NOMO-1 treated with dmso at 0.1 percent for 144 hours (cell line): ENCODE measurements at regions not wholly inside any gene's neighbourhood (a gene's known extent, or its start where the extent isn't known, plus 50 kb on each side); places are given as distances from the start of the nearest gene placed in this dataset.

ENCODE experiments used
- DNase-seq: peaks from one replicate; lab custom pipeline; 2025; ENCODE audit not compliant: unreplicated experiment; lab: John Stamatoyannopoulos, UW

DNA sequence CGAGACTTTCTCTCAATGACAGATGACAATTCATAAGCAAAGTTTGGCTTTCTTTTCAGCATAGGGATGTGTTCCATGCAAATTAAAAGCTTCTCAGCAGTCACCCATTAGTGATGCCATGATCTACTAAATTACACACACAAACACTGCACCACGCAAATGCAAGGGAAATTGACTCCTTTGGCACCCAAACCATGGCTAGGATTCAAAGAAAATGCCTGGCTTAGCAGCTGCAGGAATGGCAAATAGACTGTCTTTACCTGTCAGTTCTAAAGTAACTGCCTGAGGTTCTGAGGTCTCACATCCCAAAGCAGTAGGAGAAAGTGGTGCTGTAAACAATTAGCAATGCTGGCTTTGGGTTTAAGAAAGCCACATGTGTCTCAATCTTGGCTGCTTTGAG is 108.6 kb upstream of the ATP10B start:
- no peak for DNase-seq

DNA sequence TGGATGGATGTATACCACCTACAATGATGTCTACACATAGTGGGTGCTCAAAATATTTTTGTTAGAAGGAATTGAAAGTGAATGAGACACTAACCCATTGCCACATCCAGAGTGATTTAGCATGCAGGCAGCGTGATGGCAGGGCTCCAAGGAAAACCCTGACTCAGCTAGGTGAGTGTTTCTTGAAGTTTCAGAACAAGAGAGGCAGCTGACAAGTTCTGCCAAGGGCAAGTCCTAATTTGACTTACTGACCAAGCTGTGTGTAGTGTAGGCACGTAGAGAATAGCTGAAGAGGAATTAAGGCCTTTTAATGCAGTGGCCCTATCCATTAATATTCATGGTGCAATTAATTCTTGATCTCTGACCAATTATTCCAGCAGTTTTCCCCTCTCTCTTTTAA is 107.8 kb upstream of the ATP10B start:
- DNase-seq = peak; percentile 8

DNA sequence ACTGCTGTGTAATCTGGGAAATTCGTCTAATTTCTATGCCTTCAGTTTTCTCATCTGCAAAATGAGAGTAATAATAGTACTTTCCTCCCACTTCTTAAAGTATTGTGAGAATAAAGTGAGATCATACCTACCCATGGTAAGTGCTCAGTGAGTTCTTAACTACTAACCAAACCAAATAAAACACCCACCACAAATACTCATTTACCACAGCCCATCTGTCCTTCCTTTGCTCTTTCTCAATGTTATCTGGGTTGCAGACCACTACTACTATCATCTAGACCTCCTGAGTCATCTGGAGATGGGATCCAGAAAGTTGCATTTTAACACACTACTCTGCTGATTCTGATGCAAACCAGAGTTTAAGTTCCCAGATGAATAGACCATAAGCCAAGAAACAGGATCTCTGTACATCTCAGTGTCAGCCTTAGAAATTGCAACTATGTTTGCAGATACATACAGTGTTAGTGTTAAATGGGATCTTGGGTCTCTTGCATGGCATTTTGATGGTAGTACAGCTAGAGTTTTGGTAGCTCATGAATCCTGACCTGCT is 105.4 kb upstream of the ATP10B start:
- no peak for DNase-seq

DNA sequence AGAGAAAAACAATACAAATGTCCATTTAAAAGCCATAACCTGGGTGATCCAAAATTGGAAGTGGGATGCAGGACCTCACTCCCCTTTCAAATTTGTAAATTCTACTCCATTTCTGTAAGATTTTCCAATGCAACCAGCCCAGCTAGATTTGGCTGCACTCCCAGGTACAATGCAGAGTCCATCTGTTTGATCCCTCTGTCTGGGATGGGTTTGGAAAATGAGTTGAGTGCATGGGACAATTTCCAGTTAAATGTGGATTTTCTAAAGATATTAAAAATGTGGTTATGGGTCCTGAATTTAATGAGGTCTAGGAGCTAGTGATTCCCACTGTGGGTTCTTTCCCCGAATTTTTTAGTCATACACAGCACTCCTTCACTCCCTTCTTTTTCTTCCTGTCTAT is 104.0 kb upstream of the ATP10B start:
- no peak for DNase-seq

DNA sequence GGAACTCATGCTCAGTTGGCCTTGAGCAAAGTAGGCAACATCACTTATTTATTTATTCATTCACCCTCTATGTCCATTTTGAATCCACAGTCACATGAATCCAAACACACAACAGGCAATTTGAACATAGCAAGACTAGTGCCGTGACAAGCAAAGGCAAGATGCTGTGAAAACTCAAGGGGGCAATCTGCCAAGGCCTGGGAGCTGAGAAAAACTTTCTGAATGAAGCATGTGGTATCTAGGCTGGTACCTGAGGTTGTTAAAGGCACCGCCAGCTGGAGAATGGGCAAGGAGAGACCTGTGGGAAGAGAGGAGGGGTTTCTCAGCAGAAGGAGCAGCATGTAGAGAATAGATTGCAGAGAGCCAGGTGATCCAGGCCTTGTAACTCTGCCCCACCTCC is 98.3 kb upstream of the ATP10B start:
- DNase-seq = no peak

DNA sequence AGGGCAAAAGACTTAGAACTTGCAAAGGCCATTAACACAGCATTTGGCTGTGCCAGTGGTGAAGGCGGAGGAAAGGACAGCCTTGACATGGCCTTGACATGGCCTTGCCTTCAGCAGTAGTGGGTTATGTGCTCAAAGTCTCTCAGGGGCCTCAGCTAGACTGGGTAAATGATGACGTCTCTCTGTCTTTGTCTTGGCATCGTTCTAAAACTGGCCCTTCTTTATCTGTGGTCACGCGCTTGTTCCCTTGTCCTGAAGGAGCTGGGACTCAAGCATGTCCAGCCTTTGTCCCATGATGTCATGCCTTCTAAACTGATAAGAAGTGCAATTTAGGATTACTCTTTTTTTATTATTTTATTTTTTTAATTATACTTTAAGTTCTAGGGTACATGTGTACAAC is 88.7 kb upstream of the ATP10B start:
- no peak for DNase-seq

DNA sequence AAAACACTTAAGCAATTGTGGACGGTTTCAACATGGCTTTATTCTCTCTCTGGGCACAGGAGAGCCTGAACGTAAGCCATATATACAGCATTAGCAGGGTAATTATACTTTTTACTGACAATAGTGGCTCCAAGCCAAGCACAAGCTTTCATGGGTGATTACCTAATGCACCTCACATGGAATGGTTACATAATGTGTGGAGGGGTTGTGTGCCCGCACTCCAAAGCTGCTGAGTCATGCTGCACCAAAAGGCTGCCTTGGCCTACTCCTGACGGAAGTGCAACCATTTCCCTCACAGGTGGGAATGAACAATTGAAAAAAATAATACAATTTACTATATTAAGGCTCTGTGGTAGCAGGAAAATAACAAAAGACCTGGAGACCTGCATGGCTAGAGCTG is 86.5 kb upstream of the ATP10B start:
- DNase-seq = peak; percentile 55

DNA sequence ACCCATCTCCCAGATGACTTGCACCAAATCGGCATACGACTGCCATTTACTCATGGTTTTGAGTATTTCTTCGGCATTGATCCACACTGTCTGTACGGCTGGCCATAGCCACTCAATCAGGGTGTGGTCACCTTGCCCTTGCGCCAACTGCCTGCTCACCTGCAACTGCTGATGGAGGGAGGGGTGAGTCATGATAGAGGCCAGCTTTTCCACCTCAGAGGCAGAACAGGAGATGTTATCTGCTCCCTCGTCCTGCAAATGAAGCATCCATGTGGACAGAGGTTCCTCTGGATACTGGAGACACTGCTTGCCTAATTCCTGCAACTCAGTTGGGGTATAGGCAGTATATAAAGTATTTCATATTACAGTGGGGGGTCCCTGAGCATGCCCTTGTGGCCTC is 85.6 kb upstream of the ATP10B start:
- no peak for DNase-seq

DNA sequence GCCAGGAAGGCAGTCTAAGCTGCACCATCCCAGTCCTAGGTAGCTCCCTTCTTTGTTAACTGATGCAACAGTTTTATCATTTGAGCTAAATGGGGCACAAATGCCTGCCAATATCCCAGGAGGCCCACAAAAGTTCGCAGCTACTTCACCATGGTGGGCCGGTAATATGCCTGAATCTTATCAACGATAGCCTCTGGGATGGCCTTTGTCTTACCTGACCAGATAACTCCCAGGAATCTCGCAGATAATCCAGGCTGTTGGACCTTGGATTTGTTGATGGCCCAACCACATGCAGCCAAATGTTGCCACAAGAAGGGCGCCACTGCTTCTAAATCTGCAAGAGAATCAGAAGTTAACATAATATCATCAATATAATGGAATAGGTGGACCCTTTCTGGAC is 83.8 kb upstream of the ATP10B start:
- no peak for DNase-seq

DNA sequence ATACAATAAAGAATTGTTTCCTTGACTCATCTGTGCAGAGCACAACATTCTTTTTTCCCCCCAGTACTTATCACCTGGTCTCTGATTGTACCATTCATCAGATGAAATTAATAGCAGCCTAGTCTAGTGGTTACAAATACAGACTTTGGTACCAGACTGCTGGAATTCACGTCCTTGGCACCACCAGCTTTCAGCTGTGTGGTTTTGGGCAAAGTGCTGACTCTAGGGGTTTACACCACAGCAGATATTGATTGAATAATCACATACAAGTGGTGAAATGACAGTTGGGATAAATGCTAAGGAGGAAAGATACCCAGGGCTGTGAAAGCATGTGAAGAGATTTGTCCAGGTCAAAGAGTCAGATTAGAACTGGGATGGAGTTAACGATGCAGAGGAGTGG is 79.3 kb upstream of the ATP10B start:
- DNase-seq = no peak

DNA sequence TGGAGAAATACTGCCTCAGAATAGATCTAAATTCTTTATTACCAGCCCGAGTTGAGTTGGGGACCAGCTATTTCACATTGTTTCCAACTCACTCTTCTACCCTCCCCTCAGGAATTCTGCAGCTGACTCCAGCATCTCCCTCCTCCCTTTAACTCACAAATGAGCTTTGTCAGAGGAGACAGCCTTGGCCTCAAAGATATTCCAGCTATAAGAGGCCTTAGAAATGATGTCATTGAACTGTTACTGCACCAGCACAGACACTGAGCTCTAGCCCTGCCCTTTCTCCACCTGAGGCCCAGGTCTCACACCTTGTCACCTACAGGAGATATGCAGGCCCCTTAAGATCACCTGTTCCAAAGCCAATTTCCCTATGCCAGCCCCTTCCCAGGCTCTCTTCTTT is 78.4 kb upstream of the ATP10B start:
- DNase-seq = no peak

DNA sequence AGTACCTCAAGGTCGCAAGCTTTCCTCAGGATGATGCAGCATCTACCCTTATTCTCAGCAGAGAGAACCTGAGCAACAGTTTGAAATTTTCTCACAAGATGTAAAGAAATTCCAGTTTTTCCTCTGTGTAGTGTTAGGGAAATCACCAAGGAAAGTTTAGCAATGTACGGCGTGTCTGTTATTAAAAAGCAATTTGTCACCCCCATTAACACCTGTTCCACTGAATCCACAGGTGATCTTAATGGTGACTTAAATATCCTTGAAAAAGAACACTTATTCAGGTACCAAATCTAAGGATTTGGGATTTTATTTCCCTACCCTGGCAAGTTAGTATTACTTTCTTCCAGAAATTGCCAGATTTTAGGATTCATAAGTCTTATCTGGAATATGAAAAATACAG is 77.9 kb upstream of the ATP10B start:
- DNase-seq = no peak

DNA sequence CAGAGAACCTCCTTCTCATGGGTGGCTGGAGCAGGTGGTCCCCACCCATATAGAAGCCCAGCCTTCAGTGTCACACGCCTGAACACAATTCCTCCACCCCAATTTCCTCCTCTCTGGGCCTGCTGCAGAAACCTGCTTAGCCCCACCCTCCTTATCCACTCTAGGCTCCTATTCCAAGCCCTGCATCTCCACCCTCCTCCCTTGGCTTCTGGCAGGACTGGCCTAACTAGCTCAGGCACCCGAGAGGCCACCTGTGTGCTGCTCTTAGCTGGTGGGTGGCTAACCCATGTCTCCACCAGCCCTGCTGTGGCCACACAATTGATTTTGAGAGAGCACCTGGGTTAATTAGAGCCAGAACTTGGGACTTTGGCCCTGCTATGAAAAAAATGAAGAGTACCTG is 77.3 kb upstream of the ATP10B start:
- no peak for DNase-seq

DNA sequence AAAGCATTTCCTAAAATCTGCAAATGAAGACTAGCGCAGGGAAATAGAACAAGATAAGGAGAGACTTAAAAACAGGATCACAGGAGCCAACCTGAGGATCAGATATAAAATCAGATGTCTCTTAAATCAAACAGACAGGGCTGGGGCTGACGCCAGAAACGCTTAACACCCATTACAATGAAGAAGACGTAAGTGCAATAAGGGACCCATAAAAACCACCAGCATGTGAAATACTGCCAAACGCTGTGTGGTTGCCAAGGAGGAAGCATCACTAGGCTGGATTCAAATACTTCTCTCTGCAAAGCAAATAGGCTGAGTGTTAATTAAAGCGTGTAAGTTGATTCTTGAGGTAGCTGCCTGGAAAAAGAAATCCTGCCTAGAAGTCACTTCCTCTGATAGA is 74.4 kb upstream of the ATP10B start:
- peak; percentile 39 for DNase-seq

DNA sequence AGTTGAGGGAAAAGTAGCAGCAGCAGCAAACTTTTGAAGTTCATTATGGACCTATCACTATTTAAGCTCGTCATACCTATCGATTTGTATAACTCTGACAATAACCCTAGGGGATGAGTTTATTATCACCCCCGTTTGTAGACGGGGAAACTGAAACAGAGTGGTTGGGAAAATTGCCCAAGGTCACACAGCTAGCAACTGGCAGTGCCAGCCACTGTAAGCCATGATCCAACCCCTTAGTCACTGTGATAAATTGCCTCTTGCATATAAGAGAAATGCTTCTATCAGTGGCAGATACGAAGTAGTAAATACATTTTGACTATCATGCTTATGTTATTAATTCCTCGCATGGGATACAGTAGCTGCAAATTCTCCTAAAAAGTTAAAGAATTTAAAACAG is 73.3 kb upstream of the ATP10B start:
- no peak for DNase-seq

DNA sequence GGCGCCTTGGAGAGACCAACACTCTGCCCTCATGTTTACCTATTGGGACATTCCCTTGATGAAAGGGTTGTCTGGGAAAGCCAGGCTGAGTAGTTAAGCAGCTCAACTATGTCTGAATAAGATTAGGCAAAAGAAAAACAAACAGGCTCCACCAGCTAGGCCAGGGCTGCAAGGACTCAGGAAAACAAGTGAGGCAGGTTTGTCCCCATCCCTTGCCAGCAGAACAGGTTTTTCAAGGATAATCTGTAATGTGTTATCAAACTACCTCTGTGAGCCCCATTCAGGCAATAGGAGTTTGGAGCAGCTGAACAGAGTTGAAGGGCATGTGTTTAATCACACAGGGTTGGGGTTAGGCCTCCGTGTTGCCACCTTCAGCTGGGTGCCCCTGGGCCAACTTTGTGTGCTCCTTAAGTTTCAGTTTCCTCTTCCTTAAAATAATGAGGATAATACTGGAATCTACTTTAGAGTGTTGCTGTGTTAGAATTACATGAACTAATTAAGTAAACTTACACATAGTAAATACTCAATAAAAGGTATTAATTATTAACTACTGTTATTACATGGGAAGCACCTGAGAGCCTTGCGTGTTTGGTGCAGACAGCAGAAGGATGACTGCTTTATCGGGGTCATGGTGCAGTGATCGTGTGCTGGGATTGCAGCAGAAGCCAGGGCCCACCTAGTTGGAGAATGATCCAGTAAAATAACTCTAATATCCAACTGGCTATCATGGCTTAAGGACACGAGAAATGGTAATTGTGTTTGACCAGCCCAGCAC is 72.1 kb upstream of the ATP10B start:
- DNase-seq = no peak

DNA sequence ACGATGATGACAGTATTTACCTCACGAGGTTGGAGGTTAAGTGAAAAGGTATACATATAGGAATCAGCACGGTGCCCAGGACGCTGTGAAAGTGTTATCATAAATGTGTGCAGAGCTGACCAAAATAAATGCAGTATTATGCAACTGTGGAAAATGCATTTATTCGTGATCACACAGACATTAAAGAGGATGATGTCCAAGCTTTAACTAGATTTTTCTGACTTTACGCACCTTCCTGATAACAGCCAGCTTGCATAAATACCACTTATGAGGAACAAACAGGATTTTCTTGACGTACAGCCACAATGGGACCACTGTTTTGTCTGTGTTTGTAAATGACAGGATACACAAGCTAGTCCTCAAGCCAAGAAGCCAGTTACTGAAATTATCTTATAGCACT is 71.4 kb upstream of the ATP10B start:
- DNase-seq = no peak

DNA sequence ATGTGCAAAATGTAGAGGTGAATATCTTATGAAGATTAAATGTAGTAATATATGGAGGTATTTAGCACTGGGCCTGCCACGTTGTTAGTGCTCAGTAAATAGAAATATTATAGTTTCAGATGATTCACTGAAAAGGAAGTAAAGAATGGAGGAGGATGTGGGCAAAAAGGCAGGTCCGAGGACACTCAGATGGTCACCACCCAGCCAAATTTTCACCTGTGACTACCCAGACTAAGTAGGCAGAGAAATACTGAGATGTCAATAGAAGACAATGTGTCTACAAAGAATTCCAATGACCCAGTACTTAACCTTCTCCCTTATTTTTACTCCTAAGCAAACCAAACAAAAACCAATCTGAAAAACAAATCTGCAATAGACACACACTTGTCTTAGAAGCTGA is 70.3 kb upstream of the ATP10B start:
- no peak for DNase-seq

DNA sequence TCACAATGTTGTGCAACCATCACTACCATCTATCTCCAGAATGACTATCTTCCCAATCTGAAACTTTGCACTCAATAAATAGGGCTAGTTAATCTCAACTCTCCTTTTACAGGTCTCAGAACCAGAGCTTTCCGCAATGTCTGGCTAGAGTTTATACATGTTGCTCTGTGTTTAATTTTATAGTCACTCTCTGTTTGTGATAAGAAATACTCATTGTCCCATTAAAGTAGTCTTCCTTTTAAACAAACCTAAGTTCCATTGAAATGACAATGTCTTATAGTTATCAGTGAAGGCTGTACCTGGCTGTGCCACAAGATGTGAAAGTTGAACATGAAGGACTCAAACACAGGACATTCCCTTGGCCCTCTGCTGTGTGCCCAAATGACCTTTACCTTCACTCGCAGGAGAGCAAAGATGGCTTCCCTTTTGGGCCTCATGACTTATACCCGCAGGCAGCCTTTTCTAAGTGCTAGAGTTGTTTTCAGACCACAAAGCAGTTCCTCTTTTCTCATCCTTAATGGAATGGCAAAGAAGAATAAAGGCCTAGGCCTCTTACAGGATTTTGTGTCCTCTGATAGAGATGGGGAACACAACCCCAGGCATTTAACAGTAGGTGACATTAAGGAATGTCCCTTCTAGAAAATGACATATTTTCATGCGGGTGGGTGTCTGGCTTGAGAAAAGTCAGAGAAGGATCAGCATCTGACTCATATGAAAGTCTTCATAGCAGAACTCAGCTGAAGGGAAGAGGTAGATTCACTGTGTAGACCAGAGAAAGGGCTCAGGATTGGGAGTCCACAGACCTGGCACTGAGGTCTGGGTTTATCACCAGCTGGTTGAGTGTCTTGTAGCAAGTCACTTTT is 69.6 kb upstream of the ATP10B start:
- no peak for DNase-seq

DNA sequence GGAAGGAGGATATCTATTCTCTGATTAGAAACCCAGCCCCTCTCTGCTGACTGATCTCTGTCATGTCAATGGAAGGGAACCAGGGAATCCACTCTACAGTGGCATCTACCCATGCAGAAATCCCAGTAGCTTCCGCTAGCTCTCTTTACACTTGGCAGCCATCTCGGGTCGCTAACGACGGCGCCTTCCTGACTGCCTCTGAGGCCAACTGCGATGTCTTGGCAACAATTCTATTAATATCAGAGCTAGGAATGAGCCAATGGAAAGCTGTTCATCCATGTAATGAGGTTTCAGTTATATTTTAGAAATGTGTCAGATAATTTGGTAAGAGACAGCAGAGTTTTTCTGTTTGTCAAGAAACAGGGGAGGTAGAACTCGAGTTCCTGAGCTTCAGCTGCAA is 67.6 kb upstream of the ATP10B start:
- DNase-seq = no peak

DNA sequence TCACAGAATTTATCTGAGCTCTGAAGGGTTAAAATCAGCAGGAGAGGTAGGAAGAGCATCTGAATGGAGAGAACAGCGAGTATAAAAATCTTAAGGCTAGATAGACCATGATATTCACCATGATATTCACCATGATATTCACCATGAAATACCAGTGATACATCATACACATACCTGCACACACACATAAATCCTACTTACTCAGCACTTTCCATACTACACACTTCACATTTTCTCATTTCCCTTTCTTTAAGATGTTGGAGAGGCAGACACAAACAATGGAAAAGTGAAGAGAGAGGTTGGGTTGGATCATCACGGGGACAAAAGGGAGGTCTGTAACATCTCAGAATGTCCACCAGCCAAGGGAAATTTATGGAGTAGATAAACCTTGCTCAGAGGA is 66.4 kb upstream of the ATP10B start:
- DNase-seq = no peak

DNA sequence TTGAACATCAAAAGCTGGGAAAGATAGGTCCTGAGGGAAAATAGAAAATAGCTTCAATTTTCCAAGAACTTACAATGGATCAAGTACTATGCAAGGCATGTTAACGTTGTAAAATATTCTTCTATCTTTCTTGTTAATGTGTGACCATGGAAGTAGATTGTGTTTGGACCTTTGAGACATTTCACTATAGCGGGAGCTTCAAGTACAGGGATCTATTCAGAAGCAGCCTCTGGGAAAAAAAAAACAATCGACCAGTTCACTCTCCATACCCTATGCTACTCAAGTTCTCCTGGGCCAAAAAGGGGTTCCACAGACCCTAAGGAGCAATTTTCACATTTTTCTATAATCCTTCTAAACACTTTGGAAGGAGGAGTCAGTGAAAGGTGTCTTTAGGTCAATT is 54.1 kb upstream of the ATP10B start:
- DNase-seq = no peak
